HCT116 (cell line): ENCODE measurements at regions not wholly inside any gene's neighbourhood (a gene's known extent, or its start where the extent isn't known, plus 50 kb on each side); places are given as distances from the start of the nearest gene placed in this dataset.

Experiments used
- ATAC-seq: fragments of 200-7000 bp; cut with Tn5 transposase; 2 replicates; pipeline ENCODE4 v1.9.1; 2020; ENCODE audit warnings: mild to moderate bottlenecking, moderate library complexity
- BruUV-seq: library from RNA; stranded (reverse); fragments of 400-500 nt; replicated peaks from 2 replicates; lab custom pipeline; 2021; lab: Mats Ljungman, UMichigan
- CTCF ChIA-PET: fragments of 300-600 bp; sonication (Branson Sonifier 250); formaldehyde crosslinking; loops from one replicate; lab custom pipeline; 2021; ENCODE audit warnings: antibody characterized with exemption; lab: Charles Lee
- POLR2A ChIA-PET: fragments of 300-600, 350-600 bp; sonication (Branson Sonifier 250); formaldehyde crosslinking; loops from one replicate; lab custom pipeline; 2021; ENCODE audit warnings: antibody characterized with exemption; lab: Charles Lee
- RAD21 ChIA-PET, 2 experiments: fragments of 300-600 bp; sonication (Branson Sonifier 250); formaldehyde crosslinking; loops; one replicate each; lab custom pipeline; 2023; ENCODE audit warnings: low total read pairs in 2 of 2; ENCODE audit not compliant: uncharacterized antibody in 2 of 2, unreplicated experiment in 2 of 2, low non-redundant PET in 1 of 2; lab: Charles Lee
- DNase-seq: peaks from one replicate; pipeline ENCODE4 v3.0.0-alpha.2; 2010; ENCODE audit warnings: low read depth, low spot score
- H2AFZ ChIP-seq: fragments of 200-600 bp; shearing (Covaris generic), sonication (generic); 2 replicates; pipeline ENCODE4 v1.6.1; 2017; ENCODE audit warnings: low read depth, mixed run types, mixed read lengths, antibody characterized with exemption, low read length; ENCODE audit not compliant: poor library complexity, severe bottlenecking
- H3K27ac ChIP-seq: 2 replicates; pipeline ENCODE4 v1.5.1; 2012; ENCODE audit warnings: low read depth, low read length
- H3K27me3 ChIP-seq: fragments of 200-600 bp; sonication (generic); 2 replicates; pipeline ENCODE4 v1.6.1; 2016; ENCODE audit warnings: mixed run types, low read length, mixed read lengths; ENCODE audit not compliant: insufficient read depth
- H3K36me3 ChIP-seq, 2 experiments: fragments of 200-500 bp in 1 of 2; fragments of 200-600 bp in 1 of 2; sonication (Bioruptor generic) in 1 of 2; sonication (generic) in 1 of 2; 2 replicates each; pipeline versions ENCODE4 v1.5.1 to v1.6.1; 2014 to 2016; ENCODE audit warnings: low read length in 2 of 2, inconsistent platforms in 1 of 2, mixed read lengths in 1 of 2, mixed run types in 1 of 2; ENCODE audit not compliant: insufficient read depth in 2 of 2, control insufficient read depth in 1 of 2
- H3K4me1 ChIP-seq, 2 experiments: fragments of 200-600 bp in 1 of 2; sonication (generic) in 1 of 2; 2 replicates each; pipeline versions ENCODE4 v1.5.1 to v1.6.1; 2012 to 2017; ENCODE audit warnings: low read length in 2 of 2, inconsistent platforms in 1 of 2, mild to moderate bottlenecking in 1 of 2, mixed read lengths in 1 of 2, mixed run types in 1 of 2, moderate library complexity in 1 of 2; ENCODE audit not compliant: insufficient read depth in 2 of 2, control insufficient read depth in 1 of 2
- H3K4me2 ChIP-seq: fragments of 200-600 bp; sonication (generic); 2 replicates; pipeline ENCODE4 v1.6.1; 2017; ENCODE audit warnings: mixed run types, low read length, mixed read lengths
- H3K4me3 ChIP-seq, 2 experiments: fragments of 200-600 bp in 1 of 2; sonication (generic) in 1 of 2; replicated peaks in 1 of 2; 2 replicates each; pipeline ENCODE4 v1.5.1; 2011 to 2016; ENCODE audit warnings: low read length in 2 of 2, control low read depth in 1 of 2, low read depth in 1 of 2, mild to moderate bottlenecking in 1 of 2, mixed read lengths in 1 of 2, mixed run types in 1 of 2
- H3K79me2 ChIP-seq: fragments of 200-600 bp; sonication (generic); 2 replicates; pipeline ENCODE4 v1.6.1; 2017; ENCODE audit warnings: mild to moderate bottlenecking, mixed run types, low read length, moderate library complexity, mixed read lengths; ENCODE audit not compliant: insufficient read depth
- H3K9ac ChIP-seq: fragments of 200-600 bp; sonication (generic); 2 replicates; pipeline ENCODE4 v1.6.1; 2016; ENCODE audit warnings: low read length, mixed read lengths
- H3K9me2 ChIP-seq: fragments of 200-600 bp; sonication (generic), shearing (Covaris generic); 2 replicates; pipeline ENCODE4 v1.6.1; 2017; ENCODE audit warnings: mixed run types, mild to moderate bottlenecking, moderate library complexity; ENCODE audit not compliant: insufficient read depth
- H3K9me3 ChIP-seq, 2 experiments: fragments of 200-500 bp in 1 of 2; fragments of 200-600 bp in 1 of 2; sonication (Bioruptor generic) in 1 of 2; sonication (generic) in 1 of 2; 2 replicates each; pipeline ENCODE4 v1.6.1; 2014 to 2017; ENCODE audit warnings: low read length in 2 of 2, mixed read lengths in 2 of 2, inconsistent platforms in 1 of 2, low read depth in 1 of 2, mild to moderate bottlenecking in 1 of 2, mixed run types in 1 of 2, moderate library complexity in 1 of 2; ENCODE audit not compliant: control insufficient read depth in 1 of 2, insufficient read depth in 1 of 2
- H4K20me1 ChIP-seq: fragments of 200-600 bp; sonication (generic), shearing (Covaris generic); 2 replicates; pipeline ENCODE4 v1.6.1; 2017; ENCODE audit warnings: mixed run types, mild to moderate bottlenecking, moderate library complexity; ENCODE audit not compliant: insufficient read depth
- CEBPB ChIP-seq: IDR thresholded peaks from 2 replicates; pipeline ENCODE4 v1.6.1; 2012; ENCODE audit warnings: low read depth
- JUND ChIP-seq: IDR thresholded peaks from 2 replicates; pipeline ENCODE4 v1.6.1; 2012
- MAX ChIP-seq: IDR thresholded peaks from 2 replicates; pipeline ENCODE4 v1.6.1; 2012
- RAD21 ChIP-seq: IDR thresholded peaks from 2 replicates; pipeline ENCODE4 v1.6.1; 2012; ENCODE audit warnings: low read depth, mild to moderate bottlenecking
- SIN3A ChIP-seq: IDR thresholded peaks from 2 replicates; pipeline ENCODE4 v1.6.1; 2012; ENCODE audit warnings: low read depth
- TCF7L2 ChIP-seq: IDR thresholded peaks from 2 replicates; pipeline ENCODE4 v1.7.0; 2011; ENCODE audit warnings: borderline replicate concordance, inconsistent platforms; ENCODE audit not compliant: insufficient read depth, insufficient read length; ENCODE audit errors: extremely low read depth
- ZFX ChIP-seq: fragments of 450-650 bp; IDR thresholded peaks from 2 replicates; pipeline ENCODE4 v1.6.1; 2017
- intact Hi-C: fragments of 100-400 bp; cut with micrococcal nuclease; formaldehyde crosslinking; loops from 2 replicates; pipeline ENCODE4 v1.10.0; 2022
- TF ChIP-seq, protein P1 (sequence below): IDR thresholded peaks from 2 replicates; pipeline ENCODE4 v1.6.1; 2012; ENCODE audit warnings: low read depth
- TF ChIP-seq, protein P2 (sequence below): IDR thresholded peaks from 2 replicates; pipeline ENCODE4 v1.6.1; 2011; ENCODE audit warnings: mild to moderate bottlenecking, low read length, moderate library complexity; ENCODE audit not compliant: insufficient replicate concordance; ENCODE audit errors: extremely low read depth
- TF ChIP-seq, protein P3 (sequence below): IDR thresholded peaks from 2 replicates; pipeline ENCODE4 v1.6.1; 2012

GRCh38 chr6:165872311-165872710 is 209.3 kb upstream of the PDE10A start:
- TF ChIP-seq CEBPB (no peak), ZFX (no peak), TCF7L2 (no peak), RAD21 (no peak), MAX (no peak), JUND (no peak), SIN3A (no peak)
- TF ChIP-seq, protein P1, sequence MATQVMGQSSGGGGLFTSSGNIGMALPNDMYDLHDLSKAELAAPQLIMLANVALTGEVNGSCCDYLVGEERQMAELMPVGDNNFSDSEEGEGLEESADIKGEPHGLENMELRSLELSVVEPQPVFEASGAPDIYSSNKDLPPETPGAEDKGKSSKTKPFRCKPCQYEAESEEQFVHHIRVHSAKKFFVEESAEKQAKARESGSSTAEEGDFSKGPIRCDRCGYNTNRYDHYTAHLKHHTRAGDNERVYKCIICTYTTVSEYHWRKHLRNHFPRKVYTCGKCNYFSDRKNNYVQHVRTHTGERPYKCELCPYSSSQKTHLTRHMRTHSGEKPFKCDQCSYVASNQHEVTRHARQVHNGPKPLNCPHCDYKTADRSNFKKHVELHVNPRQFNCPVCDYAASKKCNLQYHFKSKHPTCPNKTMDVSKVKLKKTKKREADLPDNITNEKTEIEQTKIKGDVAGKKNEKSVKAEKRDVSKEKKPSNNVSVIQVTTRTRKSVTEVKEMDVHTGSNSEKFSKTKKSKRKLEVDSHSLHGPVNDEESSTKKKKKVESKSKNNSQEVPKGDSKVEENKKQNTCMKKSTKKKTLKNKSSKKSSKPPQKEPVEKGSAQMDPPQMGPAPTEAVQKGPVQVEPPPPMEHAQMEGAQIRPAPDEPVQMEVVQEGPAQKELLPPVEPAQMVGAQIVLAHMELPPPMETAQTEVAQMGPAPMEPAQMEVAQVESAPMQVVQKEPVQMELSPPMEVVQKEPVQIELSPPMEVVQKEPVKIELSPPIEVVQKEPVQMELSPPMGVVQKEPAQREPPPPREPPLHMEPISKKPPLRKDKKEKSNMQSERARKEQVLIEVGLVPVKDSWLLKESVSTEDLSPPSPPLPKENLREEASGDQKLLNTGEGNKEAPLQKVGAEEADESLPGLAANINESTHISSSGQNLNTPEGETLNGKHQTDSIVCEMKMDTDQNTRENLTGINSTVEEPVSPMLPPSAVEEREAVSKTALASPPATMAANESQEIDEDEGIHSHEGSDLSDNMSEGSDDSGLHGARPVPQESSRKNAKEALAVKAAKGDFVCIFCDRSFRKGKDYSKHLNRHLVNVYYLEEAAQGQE, result no peak
- TF ChIP-seq, protein P2, sequence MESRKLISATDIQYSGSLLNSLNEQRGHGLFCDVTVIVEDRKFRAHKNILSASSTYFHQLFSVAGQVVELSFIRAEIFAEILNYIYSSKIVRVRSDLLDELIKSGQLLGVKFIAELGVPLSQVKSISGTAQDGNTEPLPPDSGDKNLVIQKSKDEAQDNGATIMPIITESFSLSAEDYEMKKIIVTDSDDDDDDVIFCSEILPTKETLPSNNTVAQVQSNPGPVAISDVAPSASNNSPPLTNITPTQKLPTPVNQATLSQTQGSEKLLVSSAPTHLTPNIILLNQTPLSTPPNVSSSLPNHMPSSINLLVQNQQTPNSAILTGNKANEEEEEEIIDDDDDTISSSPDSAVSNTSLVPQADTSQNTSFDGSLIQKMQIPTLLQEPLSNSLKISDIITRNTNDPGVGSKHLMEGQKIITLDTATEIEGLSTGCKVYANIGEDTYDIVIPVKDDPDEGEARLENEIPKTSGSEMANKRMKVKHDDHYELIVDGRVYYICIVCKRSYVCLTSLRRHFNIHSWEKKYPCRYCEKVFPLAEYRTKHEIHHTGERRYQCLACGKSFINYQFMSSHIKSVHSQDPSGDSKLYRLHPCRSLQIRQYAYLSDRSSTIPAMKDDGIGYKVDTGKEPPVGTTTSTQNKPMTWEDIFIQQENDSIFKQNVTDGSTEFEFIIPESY, result no peak
- TF ChIP-seq, protein P3, sequence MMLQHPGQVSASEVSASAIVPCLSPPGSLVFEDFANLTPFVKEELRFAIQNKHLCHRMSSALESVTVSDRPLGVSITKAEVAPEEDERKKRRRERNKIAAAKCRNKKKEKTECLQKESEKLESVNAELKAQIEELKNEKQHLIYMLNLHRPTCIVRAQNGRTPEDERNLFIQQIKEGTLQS, result no peak
- H3K4me1 ChIP-seq, result no peaks in the 10 kb centered on the region
- H3K9me2 ChIP-seq, result no peaks in the 10 kb centered on the region
- peaks cover 0 to 12% of the 10 kb centered on the region in 2 experiments; a peak in 1 of 4 replicates for H3K9me3 ChIP-seq
- H3K27ac ChIP-seq, result no peak overlapping the region
- H3K4me3 ChIP-seq, result no peak overlapping the region
- ChIA-PET RAD21 (no interaction called here), POLR2A (no interaction called here), CTCF (no interaction called here)
- no peaks in the 10 kb centered on the region for H3K36me3 ChIP-seq
- H3K79me2 ChIP-seq, result no peaks in the 10 kb centered on the region
- BruUV-seq, result no TSS peak
- no peak overlapping the region for H3K9ac ChIP-seq
- no peak overlapping the region for H3K4me2 ChIP-seq
- intact Hi-C loops, result no loop called here
- H3K27me3 ChIP-seq, result peaks cover 13% of the 10 kb centered on the region
- no peaks in the 10 kb centered on the region for H4K20me1 ChIP-seq
- ATAC-seq (no peak), DNase-seq (no peak)
- H2AFZ ChIP-seq, result no peak overlapping the region
